A549 (cell line): ENCODE measurements at regions not wholly inside any gene's neighbourhood (a gene's known extent, or its start where the extent isn't known, plus 50 kb on each side); places are given as distances from the start of the nearest gene placed in this dataset.

ENCODE experiments used
- ATAC-seq, 2 experiments: fragments of 200-7000 bp in 1 of 2; fragments of >200 bp in 1 of 2; cut with Nextera tagmentation in 1 of 2; cut with Tn5 transposase in 1 of 2; 3 replicates each; pipeline versions ENCODE4 v1.8.0 to v1.9.1; 2018 to 2020; ENCODE audit warnings: mild to moderate bottlenecking in 1 of 2, moderate library complexity in 1 of 2
- CTCF ChIA-PET: fragments of 300-600 bp; sonication (Branson Sonifier 250); formaldehyde crosslinking; extraction: SDS; loops from one replicate; lab custom pipeline; 2021; ENCODE audit warnings: antibody characterized with exemption, inconsistent platforms; lab: Yijun Ruan, JAX
- POLR2A ChIA-PET: fragments of 350-600 bp; formaldehyde crosslinking; extraction: SDS; loops from one replicate; lab custom pipeline; 2021; ENCODE audit warnings: antibody characterized with exemption, inconsistent platforms; lab: Yijun Ruan, JAX
- DNase-seq, 2 experiments: peaks; one replicate each; pipeline versions ENCODE4 v3.0.0 to v3.0.0-alpha.2; 2011 to 2016; ENCODE audit warnings: low read depth in 1 of 2, low spot score in 1 of 2
- FAIRE-seq: peaks from 2 replicates; lab custom pipeline; 2011; peaks lifted over from hg19 to GRCh38; lab: Jason Lieb, UNC
- H3K27ac ChIP-seq, 2 experiments: fragments of >200 bp; sonication (Bioruptor Twin); formaldehyde crosslinking; 3 replicates each; pipeline ENCODE4 v1.5.1; 2016 to 2017
- H3K4me1 ChIP-seq: fragments of >200 bp; sonication (Bioruptor Twin); formaldehyde crosslinking; 3 replicates; pipeline ENCODE4 v1.6.1; 2016
- H3K4me2 ChIP-seq: fragments of >200 bp; sonication (Bioruptor Twin); formaldehyde crosslinking; 3 replicates; pipeline ENCODE4 v1.6.1; 2016
- H3K4me3 ChIP-seq: fragments of >200 bp; sonication (Bioruptor Twin); formaldehyde crosslinking; 3 replicates; pipeline ENCODE4 v1.5.1; 2016
- H3K9me3 ChIP-seq: fragments of >200 bp; sonication (Bioruptor Twin); formaldehyde crosslinking; 3 replicates; pipeline ENCODE4 v1.6.1; 2016
- BHLHE40 ChIP-seq: IDR thresholded peaks from 2 replicates; pipeline ENCODE4 v1.6.1; 2012; ENCODE audit warnings: low read depth, low read length, inconsistent platforms
- CBX2 ChIP-seq: fragments of 200-600 bp; sonication (generic); IDR thresholded peaks from 2 replicates; pipeline ENCODE4 v1.6.1; 2016; ENCODE audit warnings: low read depth, mild to moderate bottlenecking, borderline replicate concordance
- CHD2 ChIP-seq: fragments of 150-350 bp; IDR thresholded peaks from 2 replicates; pipeline ENCODE4 v1.6.1; 2014; ENCODE audit warnings: low read length; ENCODE audit not compliant: partially characterized antibody
- E2F6 ChIP-seq: IDR thresholded peaks from 2 replicates; pipeline ENCODE4 v1.6.1; 2012; ENCODE audit warnings: low read depth, borderline replicate concordance
- EHF ChIP-seq: fragments of 250-450 bp; sonication (Bioruptor Pico); IDR thresholded peaks from 2 replicates; pipeline ENCODE4 v1.5.0; 2020; ENCODE audit warnings: mild to moderate bottlenecking
- ESRRA ChIP-seq: fragments of 150-350 bp; IDR thresholded peaks from 2 replicates; pipeline ENCODE4 v1.6.1; 2014; ENCODE audit warnings: mild to moderate bottlenecking, low read length, borderline replicate concordance
- FOXS1 ChIP-seq: fragments of 250-450 bp; sonication (Bioruptor Pico); IDR thresholded peaks from 2 replicates; pipeline ENCODE4 v1.5.0; 2020; ENCODE audit warnings: mild to moderate bottlenecking, moderate library complexity
- HES2 ChIP-seq: fragments of >200 bp; sonication (Bioruptor Twin); formaldehyde crosslinking; IDR thresholded peaks from 2 replicates; pipeline ENCODE4 v1.6.1; 2016
- JUN ChIP-seq, 2 experiments: fragments of >200 bp; sonication (Bioruptor Twin); formaldehyde crosslinking; IDR thresholded peaks; 2 replicates in 1 of 2; 3 replicates in 1 of 2; pipeline ENCODE4 v1.6.1; 2016 to 2017
- JUNB ChIP-seq: fragments of >200 bp; sonication (Bioruptor Twin); formaldehyde crosslinking; IDR thresholded peaks from 2 replicates; pipeline ENCODE4 v1.6.1; 2016
- KDM5A ChIP-seq: fragments of 200-600 bp; sonication (generic); IDR thresholded peaks from 2 replicates; pipeline ENCODE4 v1.6.1; 2016; ENCODE audit warnings: antibody characterized with exemption, mild to moderate bottlenecking
- NR3C1 ChIP-seq: fragments of >200 bp; sonication (Bioruptor Twin); formaldehyde crosslinking; IDR thresholded peaks from 3 replicates; pipeline ENCODE4 v1.6.1; 2017
- POLR2AphosphoS2 ChIP-seq: conservative IDR thresholded peaks from 2 replicates; pipeline ENCODE4 v1.6.1; 2012; ENCODE audit warnings: low read length, improper control_type of control experiment, inconsistent platforms
- RAD21 ChIP-seq, 2 experiments: fragments of >200 bp in 1 of 2; sonication (Bioruptor Twin) in 1 of 2; formaldehyde crosslinking in 1 of 2; IDR thresholded peaks in 1 of 2; conservative IDR thresholded peaks in 1 of 2; 2 replicates in 1 of 2; 3 replicates in 1 of 2; pipeline ENCODE4 v1.6.1; 2012 to 2018; ENCODE audit warnings: inconsistent platforms in 1 of 2
- RARB ChIP-seq: fragments of 250-450 bp; sonication (Bioruptor Pico); IDR thresholded peaks from 2 replicates; pipeline ENCODE4 v1.8.0; 2021; ENCODE audit warnings: mild to moderate bottlenecking, moderate library complexity
- RFX5 ChIP-seq: fragments of 450-650 bp; IDR thresholded peaks from 2 replicates; pipeline ENCODE4 v1.7.1; 2014; ENCODE audit warnings: antibody characterized with exemption, mild to moderate bottlenecking, moderate library complexity
- SREBF2 ChIP-seq: fragments of 450-650 bp; IDR thresholded peaks from 2 replicates; pipeline ENCODE4 v1.6.1; 2014; ENCODE audit warnings: mild to moderate bottlenecking, moderate library complexity
- ZC3H11A ChIP-seq: fragments of 450-650 bp; IDR thresholded peaks from 2 replicates; pipeline ENCODE4 v1.6.1; 2014; ENCODE audit warnings: antibody characterized with exemption, mild to moderate bottlenecking
- ZNF302 ChIP-seq: fragments of 250-450 bp; sonication (Bioruptor Pico); IDR thresholded peaks from 2 replicates; pipeline ENCODE4 v1.9.0; 2021; ENCODE audit warnings: inconsistent platforms, mild to moderate bottlenecking, moderate library complexity
- ZSCAN20 ChIP-seq: fragments of 250-450 bp; sonication (Bioruptor Pico); IDR thresholded peaks from 2 replicates; pipeline ENCODE4 v1.8.0; 2022; ENCODE audit warnings: mild to moderate bottlenecking, moderate library complexity
- WGBS: methylation state at CpG from one replicate; pipeline ENCODE4 v1.1.6; 2017; ENCODE audit errors: missing lambda C conversion rate; 5-methylcytosine and 5-hydroxymethylcytosine counted together
- TF ChIP-seq, protein P1 (sequence below): IDR thresholded peaks from 2 replicates; pipeline ENCODE4 v1.6.1; 2012
- TF ChIP-seq, protein P2 (sequence below): fragments of >200 bp; sonication (Bioruptor Twin); formaldehyde crosslinking; IDR thresholded peaks from 3 replicates; pipeline ENCODE4 v1.5.1; 2016
- TF ChIP-seq, protein P3 (sequence below): fragments of 250-450 bp; sonication (Bioruptor Pico); IDR thresholded peaks from 2 replicates; pipeline ENCODE4 v1.5.0; 2021; ENCODE audit warnings: mild to moderate bottlenecking, moderate library complexity, borderline replicate concordance
- TF ChIP-seq, protein P4 (sequence below): fragments of >200 bp; sonication (Bioruptor Twin); formaldehyde crosslinking; IDR thresholded peaks from 3 replicates; pipeline ENCODE4 v1.6.1; 2016

- POLR2A ChIA-PET, result no interaction called here
- H3K27ac ChIP-seq, result no peak overlapping the region
- no peaks in the 10 kb centered on the region; the same call in 2 of the 3 replicates for H3K9me3 ChIP-seq
- no peak overlapping the region for H3K4me3 ChIP-seq
- CTCF ChIA-PET, result no interaction called here
- 0% methylated on average over 3 of the region's 3 CpGs for WGBS
- no peak for TF ChIP-seq CBX2
- no peak for TF ChIP-seq BHLHE40
- TF ChIP-seq NR3C1, result no peak
- TF ChIP-seq, protein P1, sequence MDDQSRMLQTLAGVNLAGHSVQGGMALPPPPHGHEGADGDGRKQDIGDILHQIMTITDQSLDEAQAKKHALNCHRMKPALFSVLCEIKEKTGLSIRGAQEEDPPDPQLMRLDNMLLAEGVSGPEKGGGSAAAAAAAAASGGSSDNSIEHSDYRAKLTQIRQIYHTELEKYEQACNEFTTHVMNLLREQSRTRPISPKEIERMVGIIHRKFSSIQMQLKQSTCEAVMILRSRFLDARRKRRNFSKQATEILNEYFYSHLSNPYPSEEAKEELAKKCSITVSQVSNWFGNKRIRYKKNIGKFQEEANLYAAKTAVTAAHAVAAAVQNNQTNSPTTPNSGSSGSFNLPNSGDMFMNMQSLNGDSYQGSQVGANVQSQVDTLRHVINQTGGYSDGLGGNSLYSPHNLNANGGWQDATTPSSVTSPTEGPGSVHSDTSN, result no peak
- no peak for TF ChIP-seq FOXS1 (CRISPR knock-in tag)
- TF ChIP-seq JUNB, result no peak
- no peak for TF ChIP-seq JUN (IDR thresholded peaks at IDR 0.05)
- no peak for TF ChIP-seq RAD21 (conservative IDR thresholded peaks at IDR 0.05 in 1 of 2, IDR thresholded peaks at IDR 0.05 in 1 of 2)
- TF ChIP-seq, protein P2, sequence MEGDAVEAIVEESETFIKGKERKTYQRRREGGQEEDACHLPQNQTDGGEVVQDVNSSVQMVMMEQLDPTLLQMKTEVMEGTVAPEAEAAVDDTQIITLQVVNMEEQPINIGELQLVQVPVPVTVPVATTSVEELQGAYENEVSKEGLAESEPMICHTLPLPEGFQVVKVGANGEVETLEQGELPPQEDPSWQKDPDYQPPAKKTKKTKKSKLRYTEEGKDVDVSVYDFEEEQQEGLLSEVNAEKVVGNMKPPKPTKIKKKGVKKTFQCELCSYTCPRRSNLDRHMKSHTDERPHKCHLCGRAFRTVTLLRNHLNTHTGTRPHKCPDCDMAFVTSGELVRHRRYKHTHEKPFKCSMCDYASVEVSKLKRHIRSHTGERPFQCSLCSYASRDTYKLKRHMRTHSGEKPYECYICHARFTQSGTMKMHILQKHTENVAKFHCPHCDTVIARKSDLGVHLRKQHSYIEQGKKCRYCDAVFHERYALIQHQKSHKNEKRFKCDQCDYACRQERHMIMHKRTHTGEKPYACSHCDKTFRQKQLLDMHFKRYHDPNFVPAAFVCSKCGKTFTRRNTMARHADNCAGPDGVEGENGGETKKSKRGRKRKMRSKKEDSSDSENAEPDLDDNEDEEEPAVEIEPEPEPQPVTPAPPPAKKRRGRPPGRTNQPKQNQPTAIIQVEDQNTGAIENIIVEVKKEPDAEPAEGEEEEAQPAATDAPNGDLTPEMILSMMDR, result no peak
- FAIRE-seq, result no peak
- H3K4me2 ChIP-seq, result no peak overlapping the region
- H3K4me1 ChIP-seq, result no peaks in the 10 kb centered on the region
- no peak for ATAC-seq
- DNase-seq, result no peak
Observed at GRCh38 chr20:18908109-18908508, 94.5 kb downstream of the SCP2D1 start.

DNA sequence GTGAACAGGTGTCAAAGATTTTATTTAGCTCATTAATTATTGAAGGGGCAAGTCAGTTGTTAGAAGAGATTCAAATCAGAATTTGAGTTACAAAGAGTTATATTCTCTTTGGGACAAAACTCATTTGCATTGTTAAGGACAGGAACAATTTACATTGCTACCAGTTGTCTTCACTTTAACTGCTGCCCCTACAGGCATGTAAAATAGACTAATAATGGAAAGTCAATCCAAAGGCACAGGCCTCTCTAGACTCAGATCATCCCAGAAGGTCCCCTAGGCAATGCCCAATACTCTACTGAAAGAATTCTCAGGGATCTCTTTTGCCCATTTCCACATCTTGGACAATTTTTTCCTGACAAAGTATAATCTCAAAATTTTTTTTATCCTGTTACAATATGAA lies 95.7 kb downstream of the SCP2D1 start:
- Histone ChIP-seq H3K4me3 (no peak overlapping the region), H3K27ac (no peak overlapping the region), H3K4me1 (no peaks in the 10 kb centered on the region), H3K9me3 (no peaks in the 10 kb centered on the region; the same call in 2 of the 3 replicates), H3K4me2 (no peak overlapping the region)
- ATAC-seq (no peak), FAIRE-seq (no peak), DNase-seq (no peak)
- TF ChIP-seq ZSCAN20 (CRISPR knock-in tag) (no peak), RFX5 (no peak), E2F6 (no peak), JUNB (no peak), POLR2AphosphoS2 (no peak), RARB (CRISPR knock-in tag) (no peak), ESRRA (no peak), ZNF302 (CRISPR knock-in tag) (no peak), SREBF2 (no peak), EHF (CRISPR knock-in tag) (no peak), HES2 (no peak), KDM5A (no peak), ZC3H11A (no peak), CHD2 (no peak)
- TF ChIP-seq, protein P3, sequence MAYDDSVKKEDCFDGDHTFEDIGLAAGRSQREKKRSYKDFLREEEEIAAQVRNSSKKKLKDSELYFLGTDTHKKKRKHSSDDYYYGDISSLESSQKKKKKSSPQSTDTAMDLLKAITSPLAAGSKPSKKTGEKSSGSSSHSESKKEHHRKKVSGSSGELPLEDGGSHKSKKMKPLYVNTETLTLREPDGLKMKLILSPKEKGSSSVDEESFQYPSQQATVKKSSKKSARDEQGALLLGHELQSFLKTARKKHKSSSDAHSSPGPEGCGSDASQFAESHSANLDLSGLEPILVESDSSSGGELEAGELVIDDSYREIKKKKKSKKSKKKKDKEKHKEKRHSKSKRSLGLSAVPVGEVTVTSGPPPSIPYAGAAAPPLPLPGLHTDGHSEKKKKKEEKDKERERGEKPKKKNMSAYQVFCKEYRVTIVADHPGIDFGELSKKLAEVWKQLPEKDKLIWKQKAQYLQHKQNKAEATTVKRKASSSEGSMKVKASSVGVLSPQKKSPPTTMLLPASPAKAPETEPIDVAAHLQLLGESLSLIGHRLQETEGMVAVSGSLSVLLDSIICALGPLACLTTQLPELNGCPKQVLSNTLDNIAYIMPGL, result no peak
- TF ChIP-seq, protein P4, sequence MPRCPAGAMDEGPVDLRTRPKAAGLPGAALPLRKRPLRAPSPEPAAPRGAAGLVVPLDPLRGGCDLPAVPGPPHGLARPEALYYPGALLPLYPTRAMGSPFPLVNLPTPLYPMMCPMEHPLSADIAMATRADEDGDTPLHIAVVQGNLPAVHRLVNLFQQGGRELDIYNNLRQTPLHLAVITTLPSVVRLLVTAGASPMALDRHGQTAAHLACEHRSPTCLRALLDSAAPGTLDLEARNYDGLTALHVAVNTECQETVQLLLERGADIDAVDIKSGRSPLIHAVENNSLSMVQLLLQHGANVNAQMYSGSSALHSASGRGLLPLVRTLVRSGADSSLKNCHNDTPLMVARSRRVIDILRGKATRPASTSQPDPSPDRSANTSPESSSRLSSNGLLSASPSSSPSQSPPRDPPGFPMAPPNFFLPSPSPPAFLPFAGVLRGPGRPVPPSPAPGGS, result no peak
- CTCF ChIA-PET, result no interaction called here
- POLR2A ChIA-PET, result no interaction called here
